HG03439 (cell line): ENCODE measurements at regions not wholly inside any gene's neighbourhood (a gene's known extent, or its start where the extent isn't known, plus 50 kb on each side); places are given as distances from the start of the nearest gene placed in this dataset.

ENCODE experiments used
- ATAC-seq: cut with Tn5 transposase; IDR thresholded peaks from one replicate; pipeline ENCODE4 v1.9.1; 2021; ENCODE audit warnings: mild to moderate bottlenecking, moderate library complexity; ENCODE audit not compliant: unreplicated experiment

DNA sequence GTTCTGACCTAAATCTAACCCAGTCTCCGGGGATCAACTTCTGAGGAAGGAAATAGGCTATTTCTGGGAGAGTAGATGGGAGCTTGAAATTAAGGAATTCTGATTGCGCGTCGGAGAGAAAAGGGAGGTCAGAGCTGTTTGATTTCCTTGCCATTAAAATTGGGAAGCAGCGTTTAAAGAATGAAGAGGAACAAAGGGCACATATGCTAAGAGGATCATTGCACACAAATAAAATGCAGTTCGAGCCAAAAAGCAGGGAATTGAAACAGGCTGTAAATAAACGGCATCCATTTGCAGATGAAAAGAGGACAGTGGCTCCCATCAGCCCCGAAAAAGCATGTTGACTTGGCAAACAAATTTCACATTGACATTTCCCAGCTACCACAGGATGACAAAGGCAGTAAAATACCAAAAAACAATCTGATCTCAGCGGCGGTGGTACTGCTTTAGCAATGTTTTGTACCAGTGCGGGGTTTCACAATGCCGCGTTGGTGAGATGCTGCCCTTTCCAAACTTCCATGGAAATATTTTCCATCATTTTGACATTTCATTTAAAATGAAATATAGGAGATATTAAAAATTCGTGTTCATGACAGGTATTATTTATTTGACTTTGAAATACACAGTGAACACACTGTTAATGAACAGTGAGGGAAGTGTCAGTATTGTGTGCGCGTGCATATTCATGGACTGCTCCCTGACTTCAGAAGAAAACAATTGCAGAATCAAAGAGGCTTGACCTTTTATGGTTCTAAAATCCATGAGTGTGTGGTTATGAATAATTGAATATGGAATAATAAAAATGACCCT lies 108.8 kb downstream of the SQOR start:
- no peak for ATAC-seq

DNA sequence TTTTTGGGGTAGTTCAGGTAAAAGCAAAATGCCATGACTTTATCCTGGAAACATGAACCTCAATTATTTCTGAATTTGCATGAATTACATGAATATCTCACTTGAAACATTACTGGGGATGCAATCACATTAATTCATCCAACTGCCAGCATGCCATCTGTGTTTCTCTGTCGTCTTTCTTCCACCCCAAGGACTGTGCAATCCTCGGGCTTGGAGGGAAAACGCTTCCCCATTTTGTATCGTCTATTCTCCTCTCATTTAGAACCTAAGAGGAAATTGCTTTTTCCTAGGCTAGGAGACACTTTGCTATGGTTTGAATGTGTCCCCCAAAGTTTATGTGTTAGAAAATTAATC lies 109.4 kb downstream of the SQOR start:
- no peak for ATAC-seq

- no peak for ATAC-seq
Measured at GRCh38 chr15:45747426-45747825, 112.6 kb downstream of the SQOR start.

DNA sequence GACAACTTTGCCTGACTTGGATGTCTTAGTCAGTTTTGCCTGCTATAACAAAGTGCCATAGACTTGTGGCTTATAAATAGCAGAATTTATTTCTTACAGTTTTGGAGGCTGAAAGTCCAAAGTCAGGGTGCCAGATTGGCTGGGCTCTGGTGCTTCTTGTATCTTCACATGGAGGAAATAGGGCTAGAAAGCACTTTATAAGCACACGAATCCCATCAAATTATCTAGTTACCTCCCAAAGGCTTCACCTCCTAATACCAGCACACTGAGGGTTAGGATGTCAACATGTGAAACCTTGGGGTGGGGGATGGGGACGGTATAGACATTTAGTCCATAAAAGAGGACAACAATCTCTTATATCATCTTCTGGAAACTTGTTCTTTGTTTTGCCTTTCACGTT lies 116.8 kb downstream of the SQOR start:
- no peak for ATAC-seq

DNA sequence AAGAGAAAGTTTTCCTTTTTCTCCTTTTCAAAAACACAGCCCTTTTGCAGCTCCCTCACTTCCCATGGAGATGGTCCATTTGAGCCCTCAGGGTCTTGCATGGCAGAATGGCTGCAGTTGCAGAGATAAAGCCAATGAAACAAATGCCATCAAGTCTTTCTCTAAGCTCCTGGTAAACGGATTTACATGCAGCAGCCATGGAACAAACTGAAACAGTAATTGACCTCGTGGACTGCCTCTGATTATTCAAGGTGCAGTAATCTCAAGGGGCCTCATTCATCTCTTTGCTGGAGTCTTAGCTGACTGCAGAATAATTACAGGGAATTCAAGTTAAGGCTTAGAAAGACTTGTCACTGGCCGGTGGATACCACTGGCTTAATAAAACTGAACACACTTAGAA lies 125.1 kb downstream of the SQOR start:
- ATAC-seq, result no peak

DNA sequence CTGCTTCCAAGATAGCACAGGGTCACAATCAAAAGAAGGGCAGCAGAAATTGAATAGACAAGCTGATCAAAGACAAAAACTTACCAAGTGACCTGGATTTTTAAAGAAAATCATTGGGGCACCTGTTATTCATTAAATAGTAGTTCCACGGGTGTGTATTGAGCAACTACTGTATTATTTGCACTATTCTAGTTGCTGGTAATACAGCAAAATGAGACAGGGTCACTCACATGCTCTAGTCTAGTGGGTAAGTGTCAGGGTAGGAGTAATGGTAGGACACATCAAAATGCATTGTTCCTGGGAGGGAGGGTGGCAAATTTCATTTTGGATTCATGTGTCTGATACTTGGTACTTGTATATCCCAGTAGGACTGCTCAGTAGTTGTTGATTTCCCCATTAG lies 127.9 kb downstream of the SQOR start:
- no peak for ATAC-seq

GRCh38 chr15:45763170-45763869 lies 128.5 kb downstream of the SQOR start:
- ATAC-seq, result no peak

DNA sequence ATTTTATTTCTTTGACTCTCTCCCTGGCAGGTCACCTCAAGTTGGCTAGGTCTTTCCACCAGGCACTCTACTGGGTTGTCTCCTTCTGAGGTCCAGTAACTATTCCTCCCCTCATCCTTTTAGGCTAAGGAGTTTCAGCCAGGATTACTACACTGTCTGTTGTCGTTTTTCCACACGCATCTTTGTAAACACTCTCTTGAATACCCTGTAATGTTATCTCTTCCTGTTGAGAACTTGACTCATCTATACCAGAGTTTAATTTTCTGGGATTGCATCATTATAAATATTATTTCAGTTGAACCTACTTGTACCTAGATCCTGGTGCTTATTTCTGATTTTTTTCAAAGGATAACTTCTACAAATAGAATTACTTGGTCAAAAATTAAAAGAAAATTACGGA lies 138.3 kb downstream of the SQOR start:
- ATAC-seq, result no peak

GRCh38 chr15:45776772-45777171 lies 141.9 kb downstream of the SQOR start:
- ATAC-seq, result no peak

GRCh38 chr15:45777781-45778180 lies 143.0 kb downstream of the SQOR start:
- ATAC-seq, result no peak

DNA sequence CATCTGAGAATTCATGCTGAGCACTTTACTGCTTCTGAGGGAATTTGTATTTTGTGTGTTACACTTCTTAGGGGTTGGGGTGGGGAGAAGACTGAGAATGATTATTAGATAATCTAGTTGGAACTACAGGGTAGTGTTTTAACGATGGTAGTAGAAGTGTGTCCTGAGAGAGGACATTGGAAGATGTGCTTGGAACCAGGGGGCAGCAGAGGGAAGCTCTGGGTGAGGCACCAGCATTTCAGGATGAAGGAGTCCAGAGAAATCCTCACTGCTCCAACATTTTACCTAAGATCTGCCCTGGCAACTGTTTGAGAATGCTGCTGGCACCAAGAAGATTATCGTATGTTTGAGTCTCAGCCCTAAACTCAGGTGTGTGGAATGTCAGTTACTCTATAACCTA lies 145.5 kb downstream of the SQOR start:
- ATAC-seq, result no peak

DNA sequence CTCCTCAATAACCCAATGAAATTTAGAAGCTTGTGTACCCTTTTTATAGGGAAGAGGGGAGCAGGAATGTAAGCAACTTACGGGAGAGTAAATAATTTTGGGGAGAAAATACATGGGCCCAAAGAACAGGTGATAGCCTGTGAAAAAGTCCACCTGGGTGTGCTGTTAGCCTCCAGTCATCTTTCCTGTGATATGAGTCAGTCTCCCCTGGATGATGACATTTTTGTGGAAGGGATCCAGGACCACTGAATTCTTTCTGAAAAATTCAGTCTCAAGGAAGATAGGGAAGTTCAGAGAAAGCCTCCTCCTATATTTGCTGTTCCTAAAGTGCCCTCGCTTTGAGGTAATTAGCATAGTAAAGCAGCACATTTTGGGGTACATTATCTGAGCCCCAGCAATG lies 149.8 kb downstream of the SQOR start:
- no peak for ATAC-seq

DNA sequence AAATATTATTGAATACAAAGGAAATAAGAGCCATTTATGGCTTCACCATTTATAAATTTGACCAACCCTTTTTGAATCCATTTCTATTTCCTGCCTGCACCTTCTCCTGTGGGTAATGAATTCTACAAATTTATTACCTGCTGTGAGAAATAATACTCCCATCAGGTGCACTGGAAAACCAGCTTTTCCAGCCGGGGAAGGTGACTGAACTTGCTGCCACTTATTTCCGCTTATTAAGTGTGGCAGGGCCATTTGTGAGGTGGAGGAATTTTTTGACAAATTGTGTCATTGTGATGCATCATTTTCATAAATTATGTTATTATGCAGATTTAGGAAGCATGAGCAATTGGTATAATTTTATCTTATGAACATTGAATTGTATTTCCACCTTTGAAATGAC lies 151.1 kb downstream of the SQOR start:
- ATAC-seq, result no peak

DNA sequence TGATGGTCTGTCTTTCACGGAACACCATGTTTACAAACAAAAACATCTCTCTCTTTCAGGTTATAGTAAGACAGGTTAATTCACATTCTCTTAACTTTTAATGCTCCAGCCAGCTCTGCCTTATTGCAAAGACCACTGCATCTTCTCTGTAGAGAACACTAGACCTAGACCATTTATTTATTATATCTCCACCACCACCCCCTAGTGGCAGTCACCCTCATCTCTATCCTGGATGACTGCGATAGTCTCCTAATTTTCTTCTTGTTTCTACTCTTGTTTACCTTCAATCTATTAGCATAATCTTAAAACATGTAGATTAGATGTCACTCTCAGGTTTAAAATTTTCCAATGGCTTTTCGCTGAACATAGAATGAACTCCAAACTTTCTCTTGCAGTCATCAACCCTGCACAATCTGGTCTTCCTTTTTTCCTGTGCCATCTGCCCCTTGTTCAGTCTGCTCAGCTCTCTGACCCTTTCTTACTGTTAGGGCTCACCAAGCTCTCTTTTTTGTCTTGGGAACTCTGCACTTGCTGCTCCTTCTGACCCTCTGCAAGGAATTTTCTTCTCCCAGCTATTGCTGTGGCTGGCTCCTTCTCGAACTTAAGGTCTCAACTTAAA lies 155.6 kb downstream of the SQOR start:
- no peak for ATAC-seq

GRCh38 chr15:45794304-45794703 lies 159.5 kb downstream of the SQOR start:
- no peak for ATAC-seq

- ATAC-seq, result no peak
Measured at GRCh38 chr15:45794712-45795439, 160.0 kb downstream of the SQOR start.

DNA sequence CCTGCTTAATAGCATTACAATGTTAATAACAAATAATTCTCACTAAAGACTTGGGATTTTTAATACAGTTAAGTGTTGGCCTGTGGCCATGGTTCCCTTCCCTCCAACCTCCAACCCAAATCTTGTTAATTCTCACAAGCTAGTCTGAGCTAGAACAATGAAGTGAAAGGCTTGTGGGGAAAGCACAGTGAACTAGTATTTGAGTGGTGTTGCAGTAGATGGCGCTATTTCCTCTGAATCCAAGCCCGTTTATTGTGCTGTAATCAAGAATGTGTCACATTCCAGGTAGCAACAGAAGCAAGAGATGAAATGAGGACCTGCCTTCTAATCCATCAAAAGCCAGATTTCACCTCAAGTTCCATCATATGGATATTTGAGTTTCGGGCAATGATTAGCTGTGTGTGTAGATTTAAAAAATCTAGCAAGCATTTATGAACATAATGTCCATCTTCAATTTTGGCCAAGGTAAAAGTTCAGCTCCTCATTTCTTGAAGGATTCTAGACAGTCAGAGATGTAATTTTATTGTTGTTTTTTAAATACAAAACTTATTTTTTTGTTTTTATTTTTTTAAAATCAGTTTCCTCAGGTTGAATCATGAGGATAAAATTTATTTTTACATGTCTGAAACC lies 160.7 kb downstream of the SQOR start:
- no peak for ATAC-seq

GRCh38 chr15:45796433-45796832 lies 161.6 kb downstream of the SQOR start:
- ATAC-seq, result no peak

- ATAC-seq, result no peak
Measured at GRCh38 chr15:45799508-45799907, 164.7 kb downstream of the SQOR start.

DNA sequence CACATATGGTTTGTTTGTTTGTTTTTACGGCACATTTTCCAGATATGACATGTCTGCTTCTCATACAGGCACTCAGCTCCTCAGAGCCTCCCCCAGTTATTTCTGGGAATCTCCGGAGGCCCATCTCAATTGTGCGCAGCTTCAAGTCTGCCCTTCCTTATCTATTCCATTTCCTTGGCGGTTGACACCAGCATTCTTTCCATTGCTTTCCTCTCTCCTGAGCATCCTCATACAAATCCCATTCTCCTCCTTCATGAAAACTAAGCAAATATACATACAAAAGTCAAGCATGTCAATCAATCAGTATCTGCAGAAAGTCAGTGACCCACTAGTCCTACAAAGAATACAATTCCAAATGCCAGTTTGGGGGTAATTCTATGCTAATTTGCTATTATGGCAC lies 166.7 kb downstream of the SQOR start:
- ATAC-seq, result no peak

GRCh38 chr15:45802140-45802539 lies 167.3 kb downstream of the SQOR start:
- no peak for ATAC-seq
